Sigmoid colon (tissue), 6 donors: ENCODE measurements at regions not wholly inside any gene's neighbourhood (a gene's known extent, or its start where the extent isn't known, plus 50 kb on each side); places are given as distances from the start of the nearest gene placed in this dataset.

Experiments
- DNase-seq: peaks from one replicate; pipeline ENCODE4 v3.0.0-alpha.2; 2019
- H3K27ac ChIP-seq, 4 donors: fragments of 200-600 bp; sonication (generic); one replicate each; pipeline ENCODE4 v1.5.1; 2016 to 2019; ENCODE audit warnings: mild to moderate bottlenecking in 1 of 4
- H3K27me3 ChIP-seq, 3 donors: fragments of 200-600 bp; sonication (generic); one replicate each; pipeline ENCODE4 v1.5.1; 2019; ENCODE audit warnings: mild to moderate bottlenecking in 1 of 3
- H3K36me3 ChIP-seq, 4 donors: fragments of 200-600 bp; sonication (generic); one replicate each; pipeline ENCODE4 v1.5.1; 2016 to 2019
- H3K4me1 ChIP-seq, 4 donors: fragments of 200-600 bp; sonication (generic); one replicate each; pipeline ENCODE4 v1.5.1; 2017 to 2019
- H3K4me3 ChIP-seq, 4 donors: fragments of 200-600 bp; sonication (generic); one replicate each; pipeline ENCODE4 v1.5.1; 2017 to 2019; ENCODE audit warnings: mild to moderate bottlenecking in 2 of 4, moderate library complexity in 1 of 4
- H3K9me3 ChIP-seq, 4 donors: fragments of 200-600 bp in 3 of 4; sonication (generic) in 3 of 4; one replicate each; pipeline versions ENCODE4 v1.5.1 to v1.6.1; 2013 to 2019
- EP300 ChIP-seq, 4 donors: sonication (generic); formaldehyde crosslinking; IDR thresholded peaks; one replicate each; pipeline ENCODE4 v1.6.1; 2017; ENCODE audit warnings: antibody characterized with exemption in 4 of 4
- POLR2A ChIP-seq, 2 donors: fragments of 450-650 bp; IDR thresholded peaks; one replicate each; pipeline ENCODE4 v1.6.1; 2016; ENCODE audit warnings: antibody characterized with exemption in 2 of 2, mild to moderate bottlenecking in 2 of 2, moderate library complexity in 2 of 2
- POLR2AphosphoS5 ChIP-seq, 4 donors: sonication (generic); formaldehyde crosslinking; IDR thresholded peaks; one replicate each; pipeline ENCODE4 v1.6.1; 2017; ENCODE audit warnings: antibody characterized with exemption in 4 of 4
- WGBS, 2 donors: extraction: QIAGEN DNeasy Blood & Tissue Kit; methylation state at CpG; one replicate each; pipeline ENCODE4 v1.1.7; 2013; 5-methylcytosine and 5-hydroxymethylcytosine counted together
- intact Hi-C: fragments of 100-400 bp; cut with DNase I; formaldehyde crosslinking; loops from one replicate; pipeline ENCODE4 v1.15.1; 2023
- TF ChIP-seq, protein P1 (sequence below), 4 experiments: fragments of 450-650 bp in 3 of 4; fragments of 200-600 bp in 1 of 4; IDR thresholded peaks; one replicate each; pipeline ENCODE4 v1.5.1; 2016 to 2019; ENCODE audit warnings: antibody characterized with exemption in 4 of 4, mild to moderate bottlenecking in 3 of 4, moderate library complexity in 2 of 4
- donor health status: healthy with polysubstance abuse.
- donor health status: healthy.

DNA sequence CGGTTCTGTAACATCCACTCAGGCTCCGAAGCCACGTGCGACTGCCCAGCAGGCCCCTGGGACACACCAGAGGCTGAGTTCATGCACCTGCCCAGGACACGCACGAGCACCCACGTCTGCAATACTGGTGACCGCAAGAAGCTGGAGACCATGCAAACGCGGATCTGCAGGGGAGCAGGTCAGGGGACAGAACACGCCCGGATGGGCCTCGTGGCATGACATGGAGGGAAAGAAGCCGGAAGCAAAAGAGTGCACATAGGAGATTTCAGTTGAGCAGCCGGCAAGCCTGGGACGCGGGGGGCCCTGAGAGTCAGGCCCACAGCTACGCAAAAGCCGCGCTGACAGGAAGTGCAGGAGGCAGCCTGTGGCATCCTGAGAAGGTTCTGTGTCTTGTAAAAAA, 73.7 kb downstream of the FOXL3 start:
- H3K27me3 ChIP-seq, result peaks cover 0 to 57% (median 25%) of the 10 kb centered on the region in 3 donors
- intact Hi-C loops, result no loop called here
- H3K4me3 ChIP-seq, result no peak overlapping the region
- no peak for TF ChIP-seq POLR2AphosphoS5 (IDR thresholded peaks at IDR 0.05)
- no peak for TF ChIP-seq EP300 (IDR thresholded peaks at IDR 0.05)
- no peak for TF ChIP-seq POLR2A (IDR thresholded peaks at IDR 0.05)
- TF ChIP-seq, protein P1, sequence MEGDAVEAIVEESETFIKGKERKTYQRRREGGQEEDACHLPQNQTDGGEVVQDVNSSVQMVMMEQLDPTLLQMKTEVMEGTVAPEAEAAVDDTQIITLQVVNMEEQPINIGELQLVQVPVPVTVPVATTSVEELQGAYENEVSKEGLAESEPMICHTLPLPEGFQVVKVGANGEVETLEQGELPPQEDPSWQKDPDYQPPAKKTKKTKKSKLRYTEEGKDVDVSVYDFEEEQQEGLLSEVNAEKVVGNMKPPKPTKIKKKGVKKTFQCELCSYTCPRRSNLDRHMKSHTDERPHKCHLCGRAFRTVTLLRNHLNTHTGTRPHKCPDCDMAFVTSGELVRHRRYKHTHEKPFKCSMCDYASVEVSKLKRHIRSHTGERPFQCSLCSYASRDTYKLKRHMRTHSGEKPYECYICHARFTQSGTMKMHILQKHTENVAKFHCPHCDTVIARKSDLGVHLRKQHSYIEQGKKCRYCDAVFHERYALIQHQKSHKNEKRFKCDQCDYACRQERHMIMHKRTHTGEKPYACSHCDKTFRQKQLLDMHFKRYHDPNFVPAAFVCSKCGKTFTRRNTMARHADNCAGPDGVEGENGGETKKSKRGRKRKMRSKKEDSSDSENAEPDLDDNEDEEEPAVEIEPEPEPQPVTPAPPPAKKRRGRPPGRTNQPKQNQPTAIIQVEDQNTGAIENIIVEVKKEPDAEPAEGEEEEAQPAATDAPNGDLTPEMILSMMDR (IDR thresholded peaks at IDR 0.05), result no peak
- 60 to 88% methylated on average over 20 of the region's 20 CpGs for WGBS, 2 donors
- no peaks in the 10 kb centered on the region for H3K4me1 ChIP-seq
- H3K27ac ChIP-seq, result no peak overlapping the region
- H3K36me3 ChIP-seq, result no peaks in the 10 kb centered on the region
- no peaks in the 10 kb centered on the region for H3K9me3 ChIP-seq
- DNase-seq, result no peak

DNA sequence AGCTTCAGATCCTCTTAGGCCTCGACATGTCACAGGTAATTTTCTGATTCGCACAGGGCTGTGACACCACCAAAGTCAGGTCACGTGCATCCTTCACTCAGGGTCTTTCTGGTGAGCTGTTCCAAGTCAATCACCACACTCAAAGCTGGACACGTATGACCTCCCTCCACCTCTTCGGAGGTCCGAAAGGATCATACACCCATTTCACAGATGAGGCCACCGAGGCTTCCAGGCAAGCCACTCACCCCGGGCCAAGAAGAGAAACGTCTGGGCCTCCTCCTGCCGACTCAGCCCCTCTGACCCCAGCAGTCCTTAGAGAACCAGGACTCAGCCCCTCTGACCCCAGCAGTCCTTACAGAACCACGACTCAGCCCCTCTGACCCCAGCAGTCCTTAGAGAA, 74.6 kb downstream of the FOXL3 start:
- no peak for DNase-seq
- WGBS, 2 donors, result 95 to 97% methylated on average over 11 of the region's 11 CpGs
- Histone ChIP-seq H3K27me3 (peaks cover 0 to 48% (median 21%) of the 10 kb centered on the region in 3 donors), H3K4me3 (no peak overlapping the region), H3K36me3 (no peaks in the 10 kb centered on the region), H3K4me1 (no peaks in the 10 kb centered on the region), H3K9me3 (no peaks in the 10 kb centered on the region), H3K27ac (no peak overlapping the region)
- intact Hi-C loops, result no loop called here
- TF ChIP-seq POLR2AphosphoS5 (IDR thresholded peaks at IDR 0.05) (no peak), EP300 (IDR thresholded peaks at IDR 0.05) (no peak), POLR2A (IDR thresholded peaks at IDR 0.05) (no peak)
- TF ChIP-seq, protein P1 (IDR thresholded peaks at IDR 0.05), result no peak

DNA sequence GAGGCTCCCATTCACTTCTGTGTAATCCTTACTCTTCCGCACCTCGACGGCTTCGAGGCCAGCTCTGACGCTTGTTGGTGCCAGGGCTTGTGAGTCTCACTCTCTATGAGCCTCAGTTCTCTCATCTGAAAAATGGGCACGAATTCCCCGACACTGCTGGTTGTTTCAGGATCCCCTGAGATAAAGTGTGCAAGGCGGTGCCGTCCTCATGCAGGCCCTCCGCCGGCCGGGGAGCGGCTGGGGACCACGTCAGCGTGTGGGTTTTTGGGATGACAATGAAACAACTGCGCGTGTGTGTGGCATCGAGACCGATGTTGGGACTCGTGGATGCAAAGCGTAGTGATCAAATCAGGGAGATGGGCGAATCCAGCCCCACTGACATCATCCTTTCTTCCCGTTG, 75.6 kb downstream of the FOXL3 start:
- H3K9me3 ChIP-seq, result no peaks in the 10 kb centered on the region
- peaks cover 0 to 38% (median 15%) of the 10 kb centered on the region in 3 donors for H3K27me3 ChIP-seq
- TF ChIP-seq POLR2AphosphoS5 (IDR thresholded peaks at IDR 0.05) (no peak), EP300 (IDR thresholded peaks at IDR 0.05) (no peak), POLR2A (IDR thresholded peaks at IDR 0.05) (no peak)
- TF ChIP-seq, protein P1 (IDR thresholded peaks at IDR 0.05), result no peak
- no peaks in the 10 kb centered on the region for H3K36me3 ChIP-seq
- H3K4me1 ChIP-seq, result no peaks in the 10 kb centered on the region
- H3K27ac ChIP-seq, result no peak overlapping the region
- peak; percentile 35 for DNase-seq
- WGBS, 2 donors, result 91 to 94% methylated on average over 23 of the region's 23 CpGs
- no peak overlapping the region for H3K4me3 ChIP-seq
- intact Hi-C loops, result no loop called here

DNA sequence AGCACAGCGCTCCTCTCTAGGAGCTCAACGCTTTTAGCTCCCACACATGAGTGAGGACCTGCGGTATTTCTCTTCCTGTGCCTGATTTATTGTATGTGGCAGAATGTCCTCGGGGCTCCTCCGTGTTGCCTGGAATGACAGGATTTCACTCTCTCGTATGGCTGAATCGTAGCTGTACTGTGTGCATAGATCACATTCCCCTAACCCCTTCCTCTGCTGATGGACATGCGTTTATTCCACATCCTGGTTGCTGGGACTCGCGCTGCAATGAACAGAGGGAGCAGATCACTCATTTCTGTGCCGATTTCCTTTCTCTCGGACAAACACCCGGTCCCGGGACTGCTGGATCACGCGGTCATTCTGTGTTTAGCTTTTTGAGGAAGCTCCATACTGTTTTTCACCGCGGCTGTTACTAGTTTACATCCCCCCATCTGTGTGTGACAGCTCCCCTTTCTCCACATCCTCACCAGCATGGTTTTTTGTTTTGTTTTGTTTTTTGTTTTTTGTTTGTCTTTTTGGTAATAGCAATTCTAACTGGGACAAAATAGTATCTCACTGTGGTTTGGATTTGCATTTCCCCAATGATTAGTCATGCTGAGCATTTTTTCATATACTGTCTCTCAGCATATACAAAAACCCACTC, 76.3 kb downstream of the FOXL3 start:
- Histone ChIP-seq H3K4me3 (no peak overlapping the region), H3K9me3 (no peaks in the 10 kb centered on the region), H3K27ac (no peak overlapping the region), H3K36me3 (no peaks in the 10 kb centered on the region), H3K4me1 (no peaks in the 10 kb centered on the region), H3K27me3 (peaks cover 0 to 36% (median 15%) of the 10 kb centered on the region in 3 donors)
- TF ChIP-seq POLR2AphosphoS5 (IDR thresholded peaks at IDR 0.05) (no peak), POLR2A (IDR thresholded peaks at IDR 0.05) (no peak), EP300 (IDR thresholded peaks at IDR 0.05) (no peak)
- TF ChIP-seq, protein P1 (IDR thresholded peaks at IDR 0.05), result no peak
- WGBS, 2 donors, result 25 to 71% methylated on average over 18 of the region's 18 CpGs
- DNase-seq, result peak; percentile 52
- intact Hi-C loops, result no loop called here
